GM23338 (cell line): ENCODE measurements at regions not wholly inside any gene's neighbourhood (a gene's known extent, or its start where the extent isn't known, plus 50 kb on each side); places are given as distances from the start of the nearest gene placed in this dataset.

Experiments used
- ATAC-seq: fragments of 200-7000 bp; cut with Tn5 transposase; 3 replicates; pipeline ENCODE4 v1.9.1; 2020
- DNase-seq: peaks from one replicate; pipeline ENCODE4 v3.0.0-alpha.2; 2015; ENCODE audit warnings: low spot score
- H2AFZ ChIP-seq: fragments of 200-600 bp; sonication (generic); 2 replicates; pipeline ENCODE4 v1.8.0; 2016; ENCODE audit warnings: antibody characterized with exemption, mild to moderate bottlenecking, moderate library complexity
- H3F3A ChIP-seq: fragments of 200-600 bp; sonication (generic); replicated peaks from 2 replicates; pipeline ENCODE4 v1.8.0; 2017; ENCODE audit warnings: antibody characterized with exemption, mixed run types, low read depth
- H3K27ac ChIP-seq: fragments of 200-600 bp; sonication (generic); 2 replicates; pipeline ENCODE4 v1.6.1; 2016; ENCODE audit warnings: low read depth
- H3K27me3 ChIP-seq: fragments of 200-600 bp; sonication (generic); 2 replicates; pipeline ENCODE4 v1.8.0; 2016; ENCODE audit warnings: mild to moderate bottlenecking, mixed run types, moderate library complexity; ENCODE audit not compliant: insufficient read depth
- H3K36me3 ChIP-seq: fragments of 200-600 bp; sonication (generic); 2 replicates; pipeline ENCODE4 v1.8.0; 2016; ENCODE audit warnings: mild to moderate bottlenecking; ENCODE audit not compliant: insufficient read depth
- H3K4me1 ChIP-seq: fragments of 200-600 bp; sonication (generic); 2 replicates; pipeline ENCODE4 v1.8.0; 2016; ENCODE audit warnings: mild to moderate bottlenecking, moderate library complexity; ENCODE audit not compliant: insufficient read depth
- H3K4me2 ChIP-seq: fragments of 200-600 bp; sonication (generic); 2 replicates; pipeline ENCODE4 v1.7.1; 2017; ENCODE audit warnings: mixed run types
- H3K4me3 ChIP-seq: fragments of 200-600 bp; sonication (generic); 2 replicates; pipeline ENCODE4 v1.6.1; 2016; ENCODE audit warnings: mixed run types
- H3K79me2 ChIP-seq: fragments of 200-600 bp; sonication (generic); replicated peaks from 2 replicates; pipeline ENCODE4 v1.8.0; 2017; ENCODE audit warnings: mild to moderate bottlenecking; ENCODE audit not compliant: insufficient read depth
- H3K9me2 ChIP-seq: fragments of 200-600 bp; sonication (generic); 2 replicates; pipeline ENCODE4 v1.8.0; 2017; ENCODE audit not compliant: insufficient read depth
- H4K20me1 ChIP-seq: fragments of 200-600 bp; sonication (generic); replicated peaks from 2 replicates; pipeline ENCODE4 v1.8.0; 2017; ENCODE audit warnings: mild to moderate bottlenecking; ENCODE audit not compliant: insufficient read depth
- H3K27ac Mint-ChIP-seq: 2 replicates; pipeline ENCODE4 v1.8.0; 2020; ENCODE audit warnings: inconsistent platforms, mild to moderate bottlenecking, moderate library complexity, mixed read lengths
- H3K27me3 Mint-ChIP-seq: 3 replicates; pipeline ENCODE4 v1.8.0; 2022; ENCODE audit warnings: low read depth, mild to moderate bottlenecking, moderate library complexity, mixed read lengths, inconsistent platforms; ENCODE audit not compliant: insufficient read depth, poor library complexity
- H3K36me3 Mint-ChIP-seq: 3 replicates; pipeline ENCODE4 v1.8.0; 2021; ENCODE audit warnings: low read depth, mild to moderate bottlenecking, inconsistent platforms, moderate library complexity, mixed read lengths
- H3K4me1 Mint-ChIP-seq: 3 replicates; pipeline ENCODE4 v1.8.0; 2020; ENCODE audit warnings: mild to moderate bottlenecking, inconsistent platforms, mixed read lengths
- H3K4me3 Mint-ChIP-seq: 3 replicates; pipeline ENCODE4 v1.8.0; 2021; ENCODE audit warnings: moderate library complexity, mild to moderate bottlenecking, inconsistent platforms, mixed read lengths
- H3K9me3 Mint-ChIP-seq: 3 replicates; pipeline ENCODE4 v1.8.0; 2020; ENCODE audit warnings: moderate library complexity, mild to moderate bottlenecking, inconsistent platforms, mixed read lengths
- CREB1 ChIP-seq: fragments of 250-450 bp; sonication (Bioruptor Pico); IDR thresholded peaks from 2 replicates; pipeline ENCODE4 v1.5.0; 2020; ENCODE audit warnings: low read depth, mild to moderate bottlenecking, moderate library complexity
- EZH2 ChIP-seq: fragments of 200-600 bp; sonication (generic); IDR thresholded peaks from one replicate; pipeline ENCODE4 v1.8.0; 2017; ENCODE audit warnings: antibody characterized with exemption, mild to moderate bottlenecking, low read depth; ENCODE audit not compliant: unreplicated experiment
- EZH2phosphoT487 ChIP-seq: fragments of 200-600 bp; sonication (generic); IDR thresholded peaks from one replicate; pipeline ENCODE4 v1.8.1; 2018; ENCODE audit warnings: antibody characterized with exemption; ENCODE audit not compliant: unreplicated experiment
- JUNB ChIP-seq: IDR thresholded peaks from one replicate; pipeline ENCODE4 v1.6.1; 2016; ENCODE audit warnings: antibody characterized with exemption; ENCODE audit not compliant: unreplicated experiment
- NANOG ChIP-seq: IDR thresholded peaks from 2 replicates; pipeline ENCODE4 v1.6.1; 2016; ENCODE audit warnings: antibody characterized with exemption, borderline replicate concordance
- POLR2AphosphoS5 ChIP-seq: IDR thresholded peaks from 2 replicates; pipeline ENCODE4 v1.6.1; 2016; ENCODE audit warnings: antibody characterized with exemption, low read depth
- STAT1 ChIP-seq: IDR thresholded peaks from one replicate; pipeline ENCODE4 v1.6.1; 2016; ENCODE audit warnings: antibody characterized with exemption; ENCODE audit not compliant: unreplicated experiment
- ZNF114 ChIP-seq: fragments of 250-450 bp; sonication (Bioruptor Pico); IDR thresholded peaks from 2 replicates; pipeline ENCODE4 v1.5.0; 2020; ENCODE audit warnings: mild to moderate bottlenecking, moderate library complexity
- ZNF331 ChIP-seq: fragments of 250-450 bp; sonication (Bioruptor Pico); IDR thresholded peaks from 2 replicates; pipeline ENCODE4 v1.5.0; 2020; ENCODE audit warnings: low read depth, mild to moderate bottlenecking, moderate library complexity
- TF ChIP-seq, protein P1 (sequence below): IDR thresholded peaks from 2 replicates; pipeline ENCODE4 v1.6.1; 2016; ENCODE audit warnings: antibody characterized with exemption
- TF ChIP-seq, protein P2 (sequence below): fragments of 250-450 bp; sonication (Bioruptor Pico); IDR thresholded peaks from 2 replicates; pipeline ENCODE4 v1.5.0; 2020; ENCODE audit warnings: mild to moderate bottlenecking, moderate library complexity
- TF ChIP-seq, protein P3 (sequence below), 2 experiments: fragments of 200-600 bp in 1 of 2; sonication (generic) in 1 of 2; conservative IDR thresholded peaks; 2 replicates each; pipeline versions ENCODE4 v1.5.1 to v1.6.1; 2016 to 2017; ENCODE audit warnings: antibody characterized with exemption in 2 of 2, low read depth in 2 of 2, mild to moderate bottlenecking in 2 of 2, moderate library complexity in 1 of 2
- TF ChIP-seq, protein P4 (sequence below): IDR thresholded peaks from one replicate; pipeline ENCODE4 v1.6.1; 2018; ENCODE audit warnings: antibody characterized with exemption; ENCODE audit not compliant: unreplicated experiment

DNA sequence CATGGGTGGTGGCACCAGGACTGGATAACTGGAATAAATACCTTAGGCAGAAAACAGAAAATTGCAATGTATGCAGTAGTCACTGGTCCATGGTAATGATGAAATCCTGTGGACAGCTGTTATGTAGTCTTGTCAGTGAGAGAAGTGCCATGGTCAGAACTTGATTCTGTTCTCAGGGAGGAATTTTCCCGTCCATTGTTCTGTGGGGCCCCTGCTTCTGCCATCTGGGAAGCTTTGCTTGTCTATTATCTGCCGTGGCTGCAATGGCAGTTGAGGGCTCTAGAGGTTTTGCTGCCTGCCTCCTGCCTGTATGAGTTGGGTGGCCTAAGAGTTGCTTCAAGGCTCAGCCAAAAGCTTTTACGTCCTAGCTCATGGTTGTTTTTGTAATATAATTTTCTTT lies 126.8 kb upstream of the SLC35B3 start:
- no peak overlapping the region for H3K27ac Mint-ChIP-seq

More for the DNA sequence above, 126.8 kb upstream of the SLC35B3 start:
- no peak for TF ChIP-seq STAT1
- TF ChIP-seq ZNF331 (CRISPR knock-in tag): no peak
- no peak for TF ChIP-seq JUNB
- TF ChIP-seq, protein P1, sequence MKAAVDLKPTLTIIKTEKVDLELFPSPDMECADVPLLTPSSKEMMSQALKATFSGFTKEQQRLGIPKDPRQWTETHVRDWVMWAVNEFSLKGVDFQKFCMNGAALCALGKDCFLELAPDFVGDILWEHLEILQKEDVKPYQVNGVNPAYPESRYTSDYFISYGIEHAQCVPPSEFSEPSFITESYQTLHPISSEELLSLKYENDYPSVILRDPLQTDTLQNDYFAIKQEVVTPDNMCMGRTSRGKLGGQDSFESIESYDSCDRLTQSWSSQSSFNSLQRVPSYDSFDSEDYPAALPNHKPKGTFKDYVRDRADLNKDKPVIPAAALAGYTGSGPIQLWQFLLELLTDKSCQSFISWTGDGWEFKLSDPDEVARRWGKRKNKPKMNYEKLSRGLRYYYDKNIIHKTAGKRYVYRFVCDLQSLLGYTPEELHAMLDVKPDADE: no peak
- TF ChIP-seq POLR2AphosphoS5: no peak
- no peak for TF ChIP-seq EZH2
- no peak for TF ChIP-seq NANOG
- no peak for TF ChIP-seq CREB1
- TF ChIP-seq, protein P2, sequence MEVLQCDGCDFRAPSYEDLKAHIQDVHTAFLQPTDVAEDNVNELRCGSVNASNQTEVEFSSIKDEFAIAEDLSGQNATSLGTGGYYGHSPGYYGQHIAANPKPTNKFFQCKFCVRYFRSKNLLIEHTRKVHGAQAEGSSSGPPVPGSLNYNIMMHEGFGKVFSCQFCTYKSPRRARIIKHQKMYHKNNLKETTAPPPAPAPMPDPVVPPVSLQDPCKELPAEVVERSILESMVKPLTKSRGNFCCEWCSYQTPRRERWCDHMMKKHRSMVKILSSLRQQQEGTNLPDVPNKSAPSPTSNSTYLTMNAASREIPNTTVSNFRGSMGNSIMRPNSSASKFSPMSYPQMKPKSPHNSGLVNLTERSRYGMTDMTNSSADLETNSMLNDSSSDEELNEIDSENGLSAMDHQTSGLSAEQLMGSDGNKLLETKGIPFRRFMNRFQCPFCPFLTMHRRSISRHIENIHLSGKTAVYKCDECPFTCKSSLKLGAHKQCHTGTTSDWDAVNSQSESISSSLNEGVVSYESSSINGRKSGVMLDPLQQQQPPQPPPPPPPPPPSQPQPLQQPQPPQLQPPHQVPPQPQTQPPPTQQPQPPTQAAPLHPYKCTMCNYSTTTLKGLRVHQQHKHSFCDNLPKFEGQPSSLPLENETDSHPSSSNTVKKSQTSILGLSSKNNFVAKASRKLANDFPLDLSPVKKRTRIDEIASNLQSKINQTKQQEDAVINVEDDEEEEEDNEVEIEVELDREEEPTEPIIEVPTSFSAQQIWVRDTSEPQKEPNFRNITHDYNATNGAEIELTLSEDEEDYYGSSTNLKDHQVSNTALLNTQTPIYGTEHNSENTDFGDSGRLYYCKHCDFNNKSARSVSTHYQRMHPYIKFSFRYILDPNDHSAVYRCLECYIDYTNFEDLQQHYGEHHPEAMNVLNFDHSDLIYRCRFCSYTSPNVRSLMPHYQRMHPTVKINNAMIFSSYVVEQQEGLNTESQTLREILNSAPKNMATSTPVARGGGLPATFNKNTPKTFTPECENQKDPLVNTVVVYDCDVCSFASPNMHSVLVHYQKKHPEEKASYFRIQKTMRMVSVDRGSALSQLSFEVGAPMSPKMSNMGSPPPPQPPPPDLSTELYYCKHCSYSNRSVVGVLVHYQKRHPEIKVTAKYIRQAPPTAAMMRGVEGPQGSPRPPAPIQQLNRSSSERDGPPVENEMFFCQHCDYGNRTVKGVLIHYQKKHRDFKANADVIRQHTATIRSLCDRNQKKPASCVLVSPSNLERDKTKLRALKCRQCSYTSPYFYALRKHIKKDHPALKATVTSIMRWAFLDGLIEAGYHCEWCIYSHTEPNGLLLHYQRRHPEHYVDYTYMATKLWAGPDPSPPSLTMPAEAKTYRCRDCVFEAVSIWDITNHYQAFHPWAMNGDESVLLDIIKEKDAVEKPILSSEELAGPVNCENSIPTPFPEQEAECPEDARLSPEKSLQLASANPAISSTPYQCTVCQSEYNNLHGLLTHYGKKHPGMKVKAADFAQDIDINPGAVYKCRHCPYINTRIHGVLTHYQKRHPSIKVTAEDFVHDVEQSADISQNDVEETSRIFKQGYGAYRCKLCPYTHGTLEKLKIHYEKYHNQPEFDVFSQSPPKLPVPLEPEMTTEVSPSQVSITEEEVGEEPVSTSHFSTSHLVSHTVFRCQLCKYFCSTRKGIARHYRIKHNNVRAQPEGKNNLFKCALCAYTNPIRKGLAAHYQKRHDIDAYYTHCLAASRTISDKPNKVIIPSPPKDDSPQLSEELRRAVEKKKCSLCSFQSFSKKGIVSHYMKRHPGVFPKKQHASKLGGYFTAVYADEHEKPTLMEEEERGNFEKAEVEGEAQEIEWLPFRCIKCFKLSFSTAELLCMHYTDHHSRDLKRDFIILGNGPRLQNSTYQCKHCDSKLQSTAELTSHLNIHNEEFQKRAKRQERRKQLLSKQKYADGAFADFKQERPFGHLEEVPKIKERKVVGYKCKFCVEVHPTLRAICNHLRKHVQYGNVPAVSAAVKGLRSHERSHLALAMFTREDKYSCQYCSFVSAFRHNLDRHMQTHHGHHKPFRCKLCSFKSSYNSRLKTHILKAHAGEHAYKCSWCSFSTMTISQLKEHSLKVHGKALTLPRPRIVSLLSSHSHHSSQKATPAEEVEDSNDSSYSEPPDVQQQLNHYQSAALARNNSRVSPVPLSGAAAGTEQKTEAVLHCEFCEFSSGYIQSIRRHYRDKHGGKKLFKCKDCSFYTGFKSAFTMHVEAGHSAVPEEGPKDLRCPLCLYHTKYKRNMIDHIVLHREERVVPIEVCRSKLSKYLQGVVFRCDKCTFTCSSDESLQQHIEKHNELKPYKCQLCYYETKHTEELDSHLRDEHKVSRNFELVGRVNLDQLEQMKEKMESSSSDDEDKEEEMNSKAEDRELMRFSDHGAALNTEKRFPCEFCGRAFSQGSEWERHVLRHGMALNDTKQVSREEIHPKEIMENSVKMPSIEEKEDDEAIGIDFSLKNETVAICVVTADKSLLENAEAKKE (CRISPR knock-in tag): no peak
- TF ChIP-seq, protein P3, sequence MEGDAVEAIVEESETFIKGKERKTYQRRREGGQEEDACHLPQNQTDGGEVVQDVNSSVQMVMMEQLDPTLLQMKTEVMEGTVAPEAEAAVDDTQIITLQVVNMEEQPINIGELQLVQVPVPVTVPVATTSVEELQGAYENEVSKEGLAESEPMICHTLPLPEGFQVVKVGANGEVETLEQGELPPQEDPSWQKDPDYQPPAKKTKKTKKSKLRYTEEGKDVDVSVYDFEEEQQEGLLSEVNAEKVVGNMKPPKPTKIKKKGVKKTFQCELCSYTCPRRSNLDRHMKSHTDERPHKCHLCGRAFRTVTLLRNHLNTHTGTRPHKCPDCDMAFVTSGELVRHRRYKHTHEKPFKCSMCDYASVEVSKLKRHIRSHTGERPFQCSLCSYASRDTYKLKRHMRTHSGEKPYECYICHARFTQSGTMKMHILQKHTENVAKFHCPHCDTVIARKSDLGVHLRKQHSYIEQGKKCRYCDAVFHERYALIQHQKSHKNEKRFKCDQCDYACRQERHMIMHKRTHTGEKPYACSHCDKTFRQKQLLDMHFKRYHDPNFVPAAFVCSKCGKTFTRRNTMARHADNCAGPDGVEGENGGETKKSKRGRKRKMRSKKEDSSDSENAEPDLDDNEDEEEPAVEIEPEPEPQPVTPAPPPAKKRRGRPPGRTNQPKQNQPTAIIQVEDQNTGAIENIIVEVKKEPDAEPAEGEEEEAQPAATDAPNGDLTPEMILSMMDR (conservative IDR thresholded peaks at IDR 0.05; ENCODE audit: low read depth in 2 of 2): no peak
- no peak for TF ChIP-seq ZNF114 (CRISPR knock-in tag)
- no peak for TF ChIP-seq EZH2phosphoT487
- TF ChIP-seq, protein P4, sequence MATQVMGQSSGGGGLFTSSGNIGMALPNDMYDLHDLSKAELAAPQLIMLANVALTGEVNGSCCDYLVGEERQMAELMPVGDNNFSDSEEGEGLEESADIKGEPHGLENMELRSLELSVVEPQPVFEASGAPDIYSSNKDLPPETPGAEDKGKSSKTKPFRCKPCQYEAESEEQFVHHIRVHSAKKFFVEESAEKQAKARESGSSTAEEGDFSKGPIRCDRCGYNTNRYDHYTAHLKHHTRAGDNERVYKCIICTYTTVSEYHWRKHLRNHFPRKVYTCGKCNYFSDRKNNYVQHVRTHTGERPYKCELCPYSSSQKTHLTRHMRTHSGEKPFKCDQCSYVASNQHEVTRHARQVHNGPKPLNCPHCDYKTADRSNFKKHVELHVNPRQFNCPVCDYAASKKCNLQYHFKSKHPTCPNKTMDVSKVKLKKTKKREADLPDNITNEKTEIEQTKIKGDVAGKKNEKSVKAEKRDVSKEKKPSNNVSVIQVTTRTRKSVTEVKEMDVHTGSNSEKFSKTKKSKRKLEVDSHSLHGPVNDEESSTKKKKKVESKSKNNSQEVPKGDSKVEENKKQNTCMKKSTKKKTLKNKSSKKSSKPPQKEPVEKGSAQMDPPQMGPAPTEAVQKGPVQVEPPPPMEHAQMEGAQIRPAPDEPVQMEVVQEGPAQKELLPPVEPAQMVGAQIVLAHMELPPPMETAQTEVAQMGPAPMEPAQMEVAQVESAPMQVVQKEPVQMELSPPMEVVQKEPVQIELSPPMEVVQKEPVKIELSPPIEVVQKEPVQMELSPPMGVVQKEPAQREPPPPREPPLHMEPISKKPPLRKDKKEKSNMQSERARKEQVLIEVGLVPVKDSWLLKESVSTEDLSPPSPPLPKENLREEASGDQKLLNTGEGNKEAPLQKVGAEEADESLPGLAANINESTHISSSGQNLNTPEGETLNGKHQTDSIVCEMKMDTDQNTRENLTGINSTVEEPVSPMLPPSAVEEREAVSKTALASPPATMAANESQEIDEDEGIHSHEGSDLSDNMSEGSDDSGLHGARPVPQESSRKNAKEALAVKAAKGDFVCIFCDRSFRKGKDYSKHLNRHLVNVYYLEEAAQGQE: no peak
- H3K79me2 ChIP-seq: no peaks in the 10 kb centered on the region
- no peaks in the 10 kb centered on the region for H3F3A ChIP-seq
- H3K4me1 ChIP-seq: no peaks in the 10 kb centered on the region
- H3K27me3 Mint-ChIP-seq: no peaks in the 10 kb centered on the region
- DNase-seq (peak; percentile 30), ATAC-seq (peak; percentile 26; the same call in 1 of the 3 replicates)
- no peaks in the 10 kb centered on the region for H3K36me3 Mint-ChIP-seq
- H3K36me3 ChIP-seq: no peaks in the 10 kb centered on the region
- no peak overlapping the region for H3K4me3 Mint-ChIP-seq
- no peaks in the 10 kb centered on the region for H3K27me3 ChIP-seq
- no peak overlapping the region for H3K4me3 ChIP-seq
- H3K4me1 Mint-ChIP-seq: no peaks in the 10 kb centered on the region; the same call in 2 of the 3 replicates
- H4K20me1 ChIP-seq: no peaks in the 10 kb centered on the region
- H3K27ac ChIP-seq: no peak overlapping the region
- H3K9me2 ChIP-seq: no peaks in the 10 kb centered on the region
- H2AFZ ChIP-seq: no peak overlapping the region
- no peak overlapping the region for H3K4me2 ChIP-seq
- no peaks in the 10 kb centered on the region for H3K9me3 Mint-ChIP-seq
